ENCODE measurements at regions not wholly inside any gene's neighbourhood (a gene's known extent, or its start where the extent isn't known, plus 50 kb on each side); places are given as distances from the start of the nearest gene placed in this dataset.
"Not testable (repeated sequence)": the region's sequence is repeated elsewhere in the genome, so short reads cannot be mapped to it uniquely, and the experiment has no call there.

- not testable (repeated sequence) for DNase-seq
Measured at GRCh38 chrY:19535697-19536096, 208.8 kb downstream of the KDM5D start.

- DNase-seq, result no peak
Measured at GRCh38 chrY:19521976-19522375, 222.6 kb downstream of the KDM5D start.

GRCh38 chrY:19503092-19503449, 241.5 kb downstream of the KDM5D start:
- DNase-seq, result no peak

- no peak for DNase-seq
Measured at GRCh38 chrY:19502169-19503091, 242.1 kb downstream of the KDM5D start.

- no peak for DNase-seq
Measured at GRCh38 chrY:19498556-19498955, 246.0 kb downstream of the KDM5D start.

- DNase-seq, result no peak
Measured at GRCh38 chrY:19487494-19487893, 257.0 kb downstream of the KDM5D start.

- no peak for DNase-seq
Measured at GRCh38 chrY:19484997-19485396, 259.5 kb downstream of the KDM5D start.

GRCh38 chrY:19479141-19479540, 265.4 kb downstream of the KDM5D start:
- DNase-seq, result no peak

- no peak for DNase-seq
Measured at GRCh38 chrY:19477959-19478358, 266.6 kb downstream of the KDM5D start.

GRCh38 chrY:19465809-19466208, 278.7 kb downstream of the KDM5D start:
- DNase-seq, result no peak

- no peak for DNase-seq
Measured at GRCh38 chrY:19456855-19457448, 287.6 kb downstream of the KDM5D start.

- DNase-seq, result peak; percentile 23
Measured at GRCh38 chrY:19433059-19433458, 311.5 kb downstream of the KDM5D start.

GRCh38 chrY:19427736-19428518, 316.6 kb downstream of the KDM5D start:
- no peak for DNase-seq

- DNase-seq, result not testable (repeated sequence)
Measured at GRCh38 chrY:19427191-19427590, 317.3 kb downstream of the KDM5D start.

- no peak for DNase-seq
Measured at GRCh38 chrY:19410980-19411766, 333.4 kb downstream of the KDM5D start.

- DNase-seq, result no peak
Measured at GRCh38 chrY:19406246-19406645, 338.3 kb downstream of the KDM5D start.

- no peak for DNase-seq
Measured at GRCh38 chrY:19405598-19405997, 338.9 kb downstream of the KDM5D start.

GRCh38 chrY:19392876-19393275, 351.6 kb downstream of the KDM5D start:
- no peak for DNase-seq

- no peak for DNase-seq
Measured at GRCh38 chrY:19391922-19392321, 352.6 kb downstream of the KDM5D start.

GRCh38 chrY:19365321-19365720, 379.2 kb downstream of the KDM5D start:
- DNase-seq, result no peak

GRCh38 chrY:19357249-19357648, 387.3 kb downstream of the KDM5D start:
- DNase-seq, result no peak

GRCh38 chrY:19356735-19357134, 387.8 kb downstream of the KDM5D start:
- no peak for DNase-seq

GRCh38 chrY:19354857-19355173, 389.7 kb downstream of the KDM5D start:
- no peak for DNase-seq

All from EL (cell line).